GM12891 (cell line): ENCODE measurements at regions not wholly inside any gene's neighbourhood (a gene's known extent, or its start where the extent isn't known, plus 50 kb on each side); places are given as distances from the start of the nearest gene placed in this dataset.

Experiments used
- DNase-seq: peaks from one replicate; pipeline ENCODE4 v3.0.0; 2011; ENCODE audit warnings: low spot score; ENCODE audit not compliant: insufficient read length
- FAIRE-seq: peaks from 2 replicates; lab custom pipeline; 2011; peaks lifted over from hg19 to GRCh38; lab: Jason Lieb, UNC
- PAX5 ChIP-seq: IDR thresholded peaks from 2 replicates; pipeline ENCODE4 v1.6.1; 2011; ENCODE audit warnings: low read length, moderate library complexity, mild to moderate bottlenecking; ENCODE audit not compliant: insufficient read depth, severe bottlenecking
- POLR2A ChIP-seq: IDR thresholded peaks from 2 replicates; pipeline ENCODE4 v1.6.1; 2011; ENCODE audit warnings: low read depth, low read length, control low read depth
- POLR2AphosphoS5 ChIP-seq: IDR thresholded peaks from 2 replicates; pipeline ENCODE4 v1.6.1; 2011; ENCODE audit warnings: low read depth, low read length, control low read depth
- POU2F2 ChIP-seq: IDR thresholded peaks from 2 replicates; pipeline ENCODE4 v1.6.1; 2011; ENCODE audit warnings: low read depth, mild to moderate bottlenecking, control low read depth, low read length, moderate library complexity
- SPI1 ChIP-seq: IDR thresholded peaks from 2 replicates; pipeline ENCODE4 v1.6.1; 2011; ENCODE audit warnings: low read depth, low read length, control low read depth
- TAF1 ChIP-seq: IDR thresholded peaks from 2 replicates; pipeline ENCODE4 v1.6.1; 2011; ENCODE audit warnings: low read depth, low read length, control low read depth

GRCh38 chr18:32621034-32621433 lies 150.4 kb upstream of the GAREM1 start:
- no peak for TF ChIP-seq SPI1
- TF ChIP-seq POLR2A, result no peak
- TF ChIP-seq POLR2AphosphoS5, result no peak
- TF ChIP-seq TAF1, result no peak
- TF ChIP-seq POU2F2, result no peak
- TF ChIP-seq PAX5, result no peak
- FAIRE-seq, result no peak

GRCh38 chr18:32618546-32618945 lies 147.9 kb upstream of the GAREM1 start:
- DNase-seq (no peak), FAIRE-seq (no peak)

More at GRCh38 chr18:32621034-32621433, 150.4 kb upstream of the GAREM1 start:
- no peak for DNase-seq

GRCh38 chr18:32613821-32614220 lies 143.1 kb upstream of the GAREM1 start:
- no peak for DNase-seq
- no peak for TF ChIP-seq POLR2A
- TF ChIP-seq POLR2AphosphoS5, result no peak
- no peak for TF ChIP-seq SPI1
- no peak for TF ChIP-seq TAF1
- no peak for TF ChIP-seq POU2F2
- no peak for TF ChIP-seq PAX5
- FAIRE-seq, result no peak

More at GRCh38 chr18:32618546-32618945, 147.9 kb upstream of the GAREM1 start:
- TF ChIP-seq TAF1 (no peak), PAX5 (no peak), SPI1 (no peak), POLR2A (no peak), POU2F2 (no peak), POLR2AphosphoS5 (no peak)

GRCh38 chr18:32612651-32613050 lies 142.0 kb upstream of the GAREM1 start:
- no peak for TF ChIP-seq POLR2A
- TF ChIP-seq POLR2AphosphoS5, result no peak
- no peak for TF ChIP-seq TAF1
- no peak for TF ChIP-seq PAX5
- no peak for TF ChIP-seq POU2F2
- TF ChIP-seq SPI1, result no peak
- DNase-seq, result no peak
- no peak for FAIRE-seq

GRCh38 chr18:32610176-32610575 lies 139.5 kb upstream of the GAREM1 start:
- TF ChIP-seq POLR2AphosphoS5, result no peak
- TF ChIP-seq SPI1, result no peak
- no peak for TF ChIP-seq POLR2A
- no peak for TF ChIP-seq TAF1
- no peak for TF ChIP-seq PAX5
- no peak for TF ChIP-seq POU2F2
- no peak for DNase-seq
- FAIRE-seq, result no peak

GRCh38 chr18:32607816-32608215 lies 137.1 kb upstream of the GAREM1 start:
- DNase-seq, result no peak
- no peak for FAIRE-seq
- TF ChIP-seq POLR2A (no peak), PAX5 (no peak), SPI1 (no peak), TAF1 (no peak), POLR2AphosphoS5 (no peak), POU2F2 (no peak)

- no peak for FAIRE-seq
- TF ChIP-seq POLR2A, result no peak
- no peak for DNase-seq
Measured at GRCh38 chr18:32598144-32598543, 127.5 kb upstream of the GAREM1 start.

- no peak for FAIRE-seq
- TF ChIP-seq PAX5, result no peak
- TF ChIP-seq POLR2AphosphoS5, result no peak
- TF ChIP-seq POU2F2, result no peak
- TF ChIP-seq SPI1, result no peak
- no peak for TF ChIP-seq TAF1
- TF ChIP-seq POLR2A, result no peak
- DNase-seq, result no peak
Measured at GRCh38 chr18:32596501-32596900, 125.8 kb upstream of the GAREM1 start.

- DNase-seq (no peak), FAIRE-seq (no peak)
- TF ChIP-seq POLR2A, result no peak
- no peak for TF ChIP-seq POU2F2
- no peak for TF ChIP-seq TAF1
- TF ChIP-seq SPI1, result no peak
- no peak for TF ChIP-seq PAX5
- TF ChIP-seq POLR2AphosphoS5, result no peak
Measured at GRCh38 chr18:32595832-32596231, 125.2 kb upstream of the GAREM1 start.

GRCh38 chr18:32588191-32588590 lies 117.5 kb upstream of the GAREM1 start:
- DNase-seq, result no peak
- no peak for FAIRE-seq
- TF ChIP-seq PAX5, result no peak
- no peak for TF ChIP-seq POLR2AphosphoS5
- TF ChIP-seq SPI1, result no peak
- no peak for TF ChIP-seq POLR2A
- no peak for TF ChIP-seq TAF1
- TF ChIP-seq POU2F2, result no peak
